Activated CD8-positive, alpha-beta memory T cell treated with anti-CD3 and anti-CD28 coated beads for 48 hours (primary cell): ENCODE measurements at regions not wholly inside any gene's neighbourhood (a gene's known extent, or its start where the extent isn't known, plus 50 kb on each side); places are given as distances from the start of the nearest gene placed in this dataset.
A peak's percentile ranks its signal among the peaks of the same experiment; 100 is the strongest.

ENCODE experiments used
- DNase-seq, 3 experiments: peaks; one replicate each; pipeline ENCODE4 v3.0.0-alpha.2; 2020; ENCODE audit warnings: low read depth in 2 of 3, low spot score in 2 of 3

DNA sequence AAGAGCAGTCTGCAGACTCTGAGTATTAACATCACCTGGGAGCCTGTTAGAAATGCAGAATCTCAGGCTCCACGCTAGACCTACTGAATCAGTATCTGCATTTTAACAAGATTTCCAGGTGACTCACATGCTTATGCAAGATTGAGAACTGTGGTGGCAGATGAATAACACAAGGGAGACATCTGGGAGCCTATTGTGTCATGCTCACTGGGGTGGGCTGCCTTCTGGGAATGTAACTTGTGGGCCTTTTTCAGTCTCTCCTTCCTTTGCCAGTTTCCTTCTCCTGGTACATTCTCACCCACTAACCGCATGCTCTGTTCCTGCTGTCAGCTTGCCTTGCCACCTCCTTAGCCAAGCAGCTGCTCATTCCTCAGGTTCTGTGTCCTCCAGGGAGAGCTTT, 176.6 kb upstream of the C9orf72 start:
- DNase-seq, result no peak

DNA sequence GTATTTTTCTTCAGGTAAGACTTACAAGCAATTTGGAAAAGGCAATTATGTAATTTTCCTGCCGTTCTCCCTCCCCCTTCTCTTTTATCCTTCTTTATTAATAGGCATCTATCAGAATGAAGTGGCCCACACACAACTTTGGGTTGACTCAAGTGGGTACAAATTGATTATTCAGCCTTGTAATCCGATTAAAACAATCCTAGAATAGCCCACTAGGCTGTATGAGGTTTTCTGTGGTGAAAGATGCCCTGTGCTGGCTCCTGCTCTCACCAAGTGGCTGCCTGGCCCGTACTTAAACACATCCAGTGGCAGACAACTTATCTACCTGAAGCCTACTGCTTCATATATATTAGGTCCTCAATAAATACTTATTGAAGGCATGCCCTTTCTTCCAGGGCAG, 177.3 kb upstream of the C9orf72 start:
- no peak for DNase-seq

DNA sequence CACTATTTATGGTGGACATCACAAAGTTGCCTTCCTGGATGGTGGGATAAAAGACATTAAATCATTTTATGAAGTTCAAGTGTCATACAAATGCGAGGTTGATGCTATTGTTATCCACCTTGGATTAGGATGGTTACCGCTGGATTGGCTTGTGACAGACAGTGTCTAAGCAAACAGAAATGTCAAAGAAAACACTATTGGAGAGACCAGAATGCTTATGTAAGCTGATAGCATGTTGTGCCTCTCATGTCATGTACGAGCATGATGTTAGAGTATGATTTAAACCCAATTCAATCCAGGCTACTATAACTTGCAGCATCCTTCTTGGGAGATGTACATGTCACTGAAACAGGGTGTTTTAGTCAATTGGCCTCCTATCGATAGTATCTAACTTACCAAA, 178.8 kb upstream of the C9orf72 start:
- DNase-seq, result no peak

DNA sequence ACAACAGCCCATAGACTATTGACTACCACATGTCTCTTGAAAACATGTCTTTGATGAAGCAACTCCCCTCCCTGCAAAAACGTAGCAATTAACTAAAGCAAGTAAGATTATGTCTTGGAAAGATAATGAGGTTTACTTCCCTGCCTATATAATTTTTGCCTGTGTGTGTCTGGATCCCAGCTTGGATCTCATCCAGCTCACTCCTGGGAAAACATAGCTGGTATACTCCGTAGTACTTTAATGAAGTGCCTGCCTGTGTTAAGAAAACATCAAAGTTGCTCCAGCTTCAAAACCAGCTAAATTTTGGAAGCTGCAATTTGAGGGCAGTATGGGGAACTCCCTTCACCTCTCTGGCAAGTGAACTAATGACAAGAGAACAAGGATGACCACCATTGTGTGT, 182.6 kb upstream of the C9orf72 start:
- DNase-seq, result no peak

DNA sequence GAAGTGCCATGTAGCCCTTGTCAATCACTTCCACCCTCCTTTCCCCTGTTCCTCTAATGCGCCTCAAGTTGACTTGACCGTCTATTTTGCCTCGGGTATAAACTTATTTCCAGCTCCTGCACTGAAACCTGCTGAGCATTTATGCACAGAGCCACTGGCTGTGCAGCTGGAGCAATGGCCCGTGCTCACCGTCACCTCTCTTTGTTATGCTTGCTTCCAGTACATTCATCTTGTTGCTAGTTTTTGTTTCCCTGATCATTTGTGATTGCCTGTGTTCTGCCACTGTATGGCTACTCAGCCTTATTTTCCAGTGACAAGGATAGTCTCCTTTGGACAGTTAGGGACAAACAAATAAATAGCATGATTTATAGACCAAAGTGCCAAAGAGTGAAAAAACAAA, 183.1 kb upstream of the C9orf72 start:
- no peak for DNase-seq

DNA sequence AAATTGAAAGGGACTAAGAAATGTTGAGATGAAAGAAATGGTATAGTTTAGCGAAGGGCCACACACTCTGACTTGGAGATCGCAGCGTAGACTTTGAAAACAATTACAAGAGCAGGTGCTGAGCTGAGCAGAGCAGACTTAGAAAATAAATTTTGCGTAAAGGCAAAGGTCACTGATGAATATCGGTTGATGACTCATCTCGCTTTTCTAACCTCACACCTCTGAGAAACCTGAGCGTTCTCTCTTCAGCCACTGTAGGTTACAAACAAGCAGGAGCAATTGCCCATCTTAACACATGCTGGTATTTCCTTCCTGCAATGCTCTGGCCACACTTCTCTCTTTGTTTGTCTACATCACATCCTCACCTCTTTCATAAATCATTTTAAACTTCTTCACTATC, 190.6 kb upstream of the C9orf72 start:
- DNase-seq, result no peak

DNA sequence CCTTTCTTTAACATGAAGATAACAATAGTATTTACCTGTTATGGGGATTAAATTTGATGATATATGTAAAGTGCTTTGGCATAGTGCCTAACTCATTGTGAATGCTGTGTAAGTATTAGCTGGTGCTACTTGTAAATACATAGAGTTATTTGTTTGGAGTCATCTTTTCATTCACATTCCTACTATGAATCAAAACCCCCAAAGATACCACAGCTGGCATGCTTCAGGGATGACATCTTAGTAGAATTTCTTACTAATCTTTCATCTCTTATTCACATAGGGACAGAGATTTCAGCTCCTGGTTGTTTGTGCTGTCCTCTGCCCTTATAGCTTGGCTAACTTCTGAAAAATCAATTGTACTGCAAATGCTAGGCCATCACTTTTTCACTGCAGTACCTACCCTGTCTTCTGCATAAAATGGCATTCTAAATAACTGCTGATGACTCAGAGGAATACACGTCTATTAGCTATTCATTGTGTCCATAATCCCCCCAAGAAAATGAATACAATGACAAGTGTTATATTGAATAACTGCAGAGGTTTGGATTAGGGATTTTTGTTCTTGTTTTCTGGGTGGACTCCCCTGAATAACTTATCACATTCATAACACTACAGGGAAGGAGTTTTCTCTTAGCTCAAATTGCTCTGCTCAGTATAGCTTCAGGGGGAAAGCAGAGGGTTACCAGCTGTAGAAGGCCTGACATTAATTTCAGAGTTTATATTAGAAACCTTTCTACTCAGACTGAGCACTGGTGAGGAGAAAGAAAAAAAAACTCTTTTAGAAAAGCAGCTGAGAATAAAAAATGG, 192.2 kb upstream of the C9orf72 start:
- DNase-seq, result no peak

DNA sequence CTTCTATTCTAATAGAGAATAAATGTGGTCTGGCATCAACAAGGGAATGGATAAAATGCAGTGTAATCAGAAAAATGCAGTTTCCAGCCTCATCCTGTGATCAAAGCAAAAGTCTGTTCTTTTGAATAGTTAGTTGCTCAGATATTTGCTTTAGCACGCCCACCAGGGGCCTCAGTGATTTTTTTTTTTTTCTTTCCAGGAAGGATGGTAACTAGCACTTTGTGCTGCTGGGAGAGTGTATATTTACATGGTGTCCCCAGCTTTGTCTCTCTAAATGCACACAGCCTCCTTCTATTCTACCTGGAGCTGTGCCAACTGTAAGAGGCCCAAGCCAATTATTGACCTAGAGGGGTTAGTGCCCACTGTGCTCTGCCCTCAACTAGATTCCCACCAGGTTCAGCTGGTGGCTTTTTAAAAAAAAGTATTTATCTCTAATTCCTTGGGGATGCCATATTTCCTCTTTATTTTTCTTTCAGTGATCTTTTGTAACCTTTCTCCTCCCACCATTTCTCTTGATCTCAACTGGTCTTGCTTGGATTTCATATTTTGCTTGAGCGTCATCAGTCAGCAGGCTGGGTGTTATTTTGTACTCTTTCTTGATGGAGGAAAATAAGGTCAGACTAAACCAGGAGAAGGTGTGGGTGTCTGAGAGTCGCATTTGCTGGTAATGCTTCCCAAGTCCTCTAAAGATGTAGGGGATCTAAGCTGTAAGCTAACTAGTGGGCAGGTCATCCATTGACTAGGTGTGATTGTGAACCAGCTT, 193.0 kb upstream of the C9orf72 start:
- no peak for DNase-seq

DNA sequence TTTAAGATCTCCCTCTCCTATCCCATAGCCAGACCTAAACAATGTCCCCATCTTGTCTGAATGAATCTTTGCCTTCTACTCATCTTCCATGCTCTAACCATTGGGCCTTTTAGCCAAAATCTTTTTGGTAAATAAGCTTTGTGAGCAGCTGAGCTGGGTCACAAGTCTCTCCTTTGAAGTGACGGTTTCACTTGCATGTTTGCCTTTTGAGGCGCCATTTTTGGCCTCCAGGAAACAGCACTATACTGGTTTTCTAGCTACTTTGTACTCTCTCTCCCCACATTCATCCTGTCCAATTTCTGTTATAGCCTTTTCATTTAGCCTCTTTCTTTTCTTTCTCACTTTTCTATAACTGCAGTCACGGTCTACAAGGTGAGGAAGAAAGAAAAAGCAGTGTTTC, 195.5 kb upstream of the C9orf72 start:
- no peak for DNase-seq

DNA sequence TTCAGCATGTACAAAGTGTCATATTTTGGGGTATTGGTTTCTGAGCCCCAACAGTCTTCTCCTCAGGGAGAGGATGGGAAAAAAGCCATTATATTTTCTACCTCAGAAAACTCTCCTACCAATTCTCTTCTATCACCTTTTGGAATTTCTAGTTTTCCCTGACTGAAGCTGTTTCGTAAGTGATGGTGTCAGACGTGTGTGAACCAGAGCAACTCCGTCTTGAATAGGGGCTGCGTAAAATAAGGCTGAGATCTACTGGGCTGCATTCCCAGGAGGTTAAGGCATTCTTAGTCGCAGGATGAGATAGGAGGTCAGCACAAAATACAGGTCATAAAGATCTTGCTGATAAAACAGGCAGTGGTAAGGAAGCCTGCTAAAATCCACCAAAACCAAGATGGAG, 197.3 kb upstream of the C9orf72 start:
- no peak for DNase-seq

DNA sequence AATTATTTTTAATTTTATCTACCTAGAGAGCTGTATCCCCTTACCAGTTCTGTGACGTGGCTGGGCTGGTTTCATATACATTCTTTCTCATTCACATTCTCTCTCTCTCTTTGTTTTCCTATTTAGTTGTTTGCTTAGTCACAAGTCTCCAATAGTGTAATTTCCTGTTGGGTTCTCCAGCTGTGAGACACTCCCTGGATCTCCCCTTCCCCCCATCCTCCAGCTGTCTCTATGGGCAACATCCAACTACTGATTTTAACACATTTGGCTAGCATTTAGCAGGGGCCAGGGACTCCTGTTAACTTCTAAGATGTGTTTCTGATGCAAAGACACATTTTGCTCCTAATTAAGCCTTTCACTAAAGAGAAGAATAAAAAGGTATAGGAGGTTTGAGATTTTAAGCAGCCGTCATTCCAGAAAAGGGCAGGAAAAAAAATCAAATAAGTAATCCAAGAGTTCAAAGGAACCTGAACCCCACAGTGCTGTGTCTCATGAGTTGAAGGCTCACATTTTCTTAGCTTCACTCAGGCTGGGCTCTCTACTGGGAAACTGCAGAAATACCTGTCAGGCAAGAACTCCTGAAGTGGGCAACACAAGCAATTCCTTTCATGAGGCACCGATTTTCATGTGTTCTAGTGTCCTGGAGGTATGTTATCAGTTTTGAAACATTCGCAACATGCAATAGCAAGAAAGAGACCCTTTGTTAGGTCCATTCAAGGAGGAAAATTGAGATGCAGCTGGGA, 198.7 kb upstream of the C9orf72 start:
- DNase-seq, result no peak

DNA sequence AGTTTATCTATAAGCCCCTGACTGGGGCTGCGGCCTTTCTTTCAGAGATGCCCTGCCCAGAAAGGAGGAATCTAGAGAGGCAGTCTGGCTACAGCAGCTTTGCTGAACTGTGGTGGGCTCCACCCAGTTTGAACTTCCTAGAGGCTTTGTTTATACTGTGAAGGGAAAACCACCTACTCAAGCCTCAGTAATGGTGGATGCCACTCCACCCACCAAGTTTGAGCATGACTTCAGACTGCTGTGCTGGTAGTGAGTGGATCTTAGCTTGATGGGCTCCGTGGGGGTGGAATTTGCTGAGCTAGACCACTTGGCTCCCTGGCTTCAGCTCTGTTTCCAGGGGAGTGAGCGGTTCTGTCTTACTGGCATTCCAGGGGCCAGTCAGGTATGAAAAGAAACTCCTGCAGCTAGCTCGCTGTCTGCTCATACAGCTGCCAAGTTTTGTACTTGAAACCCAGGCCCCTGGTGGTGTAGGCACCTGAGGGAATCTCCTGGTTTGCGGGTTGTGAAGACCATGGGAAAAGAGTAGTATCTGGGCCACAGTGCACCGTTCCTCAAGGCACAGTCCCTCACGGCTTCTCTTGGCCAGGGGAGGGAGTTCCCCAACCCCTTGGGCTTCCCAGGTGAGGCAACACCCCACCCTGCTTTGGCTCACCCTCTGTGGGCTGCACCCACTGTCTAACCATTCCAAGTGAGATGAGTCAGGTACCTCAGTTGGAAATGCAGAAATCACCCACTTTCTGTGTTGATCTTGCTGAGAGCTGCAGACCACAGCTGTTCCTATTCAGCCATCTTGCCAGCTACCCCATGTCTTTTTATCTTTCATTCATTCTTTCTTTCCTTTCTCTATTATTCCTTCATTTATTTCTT, 211.8 kb upstream of the C9orf72 start:
- peak in 1 of 3 experiments; percentile 9 for DNase-seq

DNA sequence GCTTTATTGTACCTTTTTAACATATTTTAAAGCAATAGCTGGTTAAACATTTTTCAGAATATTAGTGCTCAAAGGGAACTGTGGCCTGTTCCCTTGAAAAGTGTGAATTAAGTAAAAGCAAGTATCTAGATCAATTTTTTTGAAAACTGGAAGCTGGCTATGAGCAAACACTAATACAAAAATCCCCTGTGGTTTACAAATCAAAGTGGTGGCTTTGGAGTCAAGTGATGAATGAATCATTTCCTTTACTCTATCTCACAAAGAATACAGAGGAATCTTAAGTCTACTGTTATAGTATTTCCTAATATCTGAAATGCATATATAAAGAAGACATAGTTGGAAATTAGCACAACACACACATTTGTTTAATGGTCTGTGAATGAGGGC, 212.4 kb upstream of the C9orf72 start:
- no peak for DNase-seq

DNA sequence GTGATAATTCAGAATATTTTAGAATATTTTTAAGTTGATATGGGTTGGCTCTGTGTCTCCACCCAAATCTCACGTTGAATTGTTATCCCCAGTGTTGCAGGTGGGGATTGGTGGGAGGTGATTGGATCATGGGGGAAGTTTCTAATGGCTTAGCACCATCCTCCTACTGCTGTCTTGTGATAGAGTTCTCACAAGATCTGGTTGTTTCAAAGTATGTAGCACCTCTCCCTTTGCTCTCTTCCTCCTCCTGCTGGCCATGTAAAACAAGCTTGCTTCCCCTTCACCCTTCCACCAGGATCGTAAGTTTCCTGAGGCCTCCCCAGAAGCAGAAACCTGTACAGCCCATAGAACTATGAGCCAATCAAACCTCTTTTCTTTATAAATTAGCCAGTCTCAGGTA, 214.6 kb upstream of the C9orf72 start:
- no peak for DNase-seq

DNA sequence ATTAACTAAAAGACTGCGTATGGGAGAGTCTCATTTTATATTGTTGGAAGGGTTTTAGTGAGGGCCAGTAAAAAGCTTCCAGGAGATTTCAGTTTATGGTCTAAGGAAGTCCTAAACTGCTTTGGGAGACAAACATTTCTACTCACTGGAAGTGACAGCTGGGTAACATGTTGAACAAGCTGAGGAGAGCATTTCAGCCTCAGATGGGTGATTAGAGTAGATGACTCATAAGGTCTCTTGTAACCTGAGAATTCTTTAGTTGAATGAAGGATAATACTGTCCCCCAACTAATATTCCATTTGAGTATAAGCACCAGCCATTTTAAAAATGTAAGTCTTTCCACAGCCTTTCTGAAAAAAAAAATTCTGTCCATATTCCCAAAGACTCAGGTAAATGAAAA, 218.0 kb upstream of the C9orf72 start:
- no peak for DNase-seq

DNA sequence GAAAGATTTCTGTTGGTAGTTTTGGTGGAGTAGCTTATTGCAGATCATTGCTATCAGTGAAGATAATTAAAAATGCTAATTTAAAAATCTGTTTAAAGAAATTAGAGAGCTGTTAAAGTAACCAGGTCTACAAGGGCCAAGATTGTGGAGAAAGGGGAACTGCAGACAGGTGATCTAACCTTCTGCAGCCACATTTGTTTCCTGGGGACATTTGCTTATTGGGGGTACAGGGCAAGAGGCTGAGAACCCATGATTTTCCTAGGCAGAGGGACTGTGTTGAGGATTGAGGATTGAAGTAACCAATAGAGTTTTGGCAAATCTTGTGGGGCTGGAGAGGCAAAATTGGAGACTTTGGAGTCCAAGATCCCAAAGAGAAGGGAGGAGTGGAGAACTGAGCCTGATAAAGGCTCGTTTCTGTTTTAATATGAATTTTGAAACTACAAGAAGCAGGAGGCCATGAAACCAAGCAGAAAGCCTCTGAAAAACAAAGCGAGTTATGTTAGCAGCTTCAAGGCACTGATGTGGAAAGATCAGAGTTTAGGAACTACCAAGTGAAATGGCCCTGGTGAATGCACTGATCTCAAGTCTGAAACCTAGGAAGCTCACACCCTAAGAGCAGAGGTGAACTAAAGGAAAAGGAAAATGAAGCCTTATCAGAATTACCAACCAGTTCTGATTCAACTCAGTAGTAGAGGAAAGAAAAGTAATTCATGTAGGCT, 219.8 kb upstream of the C9orf72 start:
- DNase-seq, result no peak

DNA sequence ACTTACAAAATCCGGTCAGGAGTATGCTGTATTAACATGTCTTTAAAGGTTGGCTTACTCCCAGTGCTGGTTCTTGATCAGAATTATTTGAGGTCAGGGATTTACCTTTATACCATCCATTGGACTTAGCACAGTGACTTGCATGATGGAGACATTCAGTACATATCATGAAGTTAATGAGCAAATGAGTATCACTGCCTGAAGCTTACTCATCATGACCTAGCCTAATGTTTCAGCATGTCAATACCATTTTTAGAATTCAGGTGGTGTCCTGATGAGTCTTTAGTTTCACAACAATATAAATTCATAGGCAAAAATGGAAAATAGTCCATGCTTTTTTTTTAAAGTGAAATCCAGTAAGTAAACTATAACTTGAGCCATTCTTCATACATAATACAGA, 226.0 kb upstream of the C9orf72 start:
- no peak for DNase-seq

DNA sequence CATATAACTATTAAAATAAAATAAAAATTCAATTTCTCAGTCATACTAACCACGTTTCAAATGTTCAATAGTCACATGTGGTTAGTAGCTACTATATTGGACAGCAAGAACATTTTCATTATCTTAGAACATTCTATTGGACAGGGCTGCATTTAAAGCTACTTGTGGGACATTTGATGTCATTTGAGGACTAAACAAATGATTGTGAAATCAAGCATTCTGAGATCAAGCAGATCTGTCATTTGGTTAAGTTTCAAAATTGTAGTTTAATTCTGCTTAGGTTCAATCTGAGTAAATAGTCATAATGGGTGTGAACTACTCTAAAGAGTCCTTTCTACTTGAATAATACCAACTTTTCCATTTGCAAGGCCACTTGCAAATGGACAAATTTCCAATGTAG, 226.9 kb upstream of the C9orf72 start:
- no peak for DNase-seq

DNA sequence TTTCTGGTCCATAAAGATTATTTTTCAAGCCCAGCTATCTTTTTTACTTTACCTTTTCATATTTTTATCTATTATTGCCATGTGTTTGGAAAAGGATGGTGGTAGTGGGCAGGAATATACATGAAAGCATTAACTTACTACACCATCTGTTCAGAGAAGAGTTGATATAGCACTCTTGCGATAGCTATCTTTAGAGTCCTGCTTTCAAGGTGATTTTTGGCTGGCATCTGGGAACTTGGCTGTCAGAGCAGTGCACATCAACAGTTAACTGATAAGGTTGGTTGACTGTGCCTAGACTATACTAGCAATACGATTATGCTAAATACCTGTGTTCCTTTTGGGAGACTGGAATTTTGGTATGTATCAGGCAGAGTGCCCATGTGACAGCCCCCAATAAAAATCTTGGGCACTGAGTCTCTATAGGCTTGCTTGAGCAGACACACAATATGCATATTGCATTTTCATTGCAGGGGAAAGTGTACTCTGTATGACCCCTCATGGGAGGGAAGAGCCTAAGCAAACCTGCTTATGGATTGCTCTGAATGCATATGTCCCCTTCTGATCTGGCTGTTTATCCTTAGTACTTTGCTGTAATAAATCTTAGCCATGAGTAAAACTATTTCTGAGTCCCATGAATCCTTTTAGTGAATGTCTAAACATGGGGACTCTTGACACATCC, 227.6 kb upstream of the C9orf72 start:
- DNase-seq, result no peak

DNA sequence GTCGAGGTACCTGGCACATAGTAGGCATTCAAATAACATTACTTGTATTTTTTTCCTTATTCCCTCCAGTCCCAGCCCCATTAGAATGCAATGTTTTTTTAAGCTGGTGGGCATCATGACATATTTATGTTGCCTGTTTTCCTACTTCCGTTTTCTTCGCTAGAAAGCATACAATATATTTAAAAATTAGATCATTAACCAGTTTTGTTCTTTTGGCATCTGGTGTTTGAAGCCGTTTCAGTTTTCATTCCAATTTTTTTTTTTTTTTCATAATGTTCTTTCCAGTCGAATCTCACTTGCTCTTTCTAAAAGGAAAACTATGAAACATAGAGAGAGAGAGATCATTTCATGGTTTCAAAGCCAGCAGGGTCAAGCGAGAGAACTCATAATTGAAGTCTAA, 228.3 kb upstream of the C9orf72 start:
- DNase-seq, result no peak
